NCI-H2196 (cell line): ENCODE measurements at regions not wholly inside any gene's neighbourhood (a gene's known extent, or its start where the extent isn't known, plus 50 kb on each side); places are given as distances from the start of the nearest gene placed in this dataset.

ENCODE experiments used
- DNase-seq: peaks from one replicate; lab custom pipeline; 2025; ENCODE audit not compliant: unreplicated experiment; lab: John Stamatoyannopoulos, UW

- no peak for DNase-seq
These were observed 144.0 kb upstream of the RET start for GRCh38 chr10:42932735-42933447.

- peak; percentile 79 for DNase-seq
These were observed 143.2 kb upstream of the RET start for GRCh38 chr10:42933448-42934340.

- peak; percentile 14 for DNase-seq
These were observed 142.5 kb upstream of the RET start for GRCh38 chr10:42934351-42934811.

GRCh38 chr10:42934842-42935241 is 142.0 kb upstream of the RET start:
- DNase-seq: no peak

- DNase-seq: no peak
These were observed 141.4 kb upstream of the RET start for GRCh38 chr10:42935466-42935865.

- no peak for DNase-seq
These were observed 140.3 kb upstream of the RET start for GRCh38 chr10:42936580-42936979.

- no peak for DNase-seq
These were observed 139.8 kb upstream of the RET start for GRCh38 chr10:42937048-42937447.

GRCh38 chr10:42937649-42938180 is 139.2 kb upstream of the RET start:
- no peak for DNase-seq

- no peak for DNase-seq
These were observed 138.5 kb upstream of the RET start for GRCh38 chr10:42938351-42938750.

- no peak for DNase-seq
These were observed 137.6 kb upstream of the RET start for GRCh38 chr10:42939237-42939636.

- no peak for DNase-seq
These were observed 137.0 kb upstream of the RET start for GRCh38 chr10:42939685-42940366.

- DNase-seq: peak; percentile 31
These were observed 136.2 kb upstream of the RET start for GRCh38 chr10:42940487-42941294.

- DNase-seq: peak; percentile 38
These were observed 135.6 kb upstream of the RET start for GRCh38 chr10:42941295-42941644.

GRCh38 chr10:42941790-42942189 is 135.1 kb upstream of the RET start:
- DNase-seq: no peak

GRCh38 chr10:42942279-42942950 is 134.5 kb upstream of the RET start:
- no peak for DNase-seq

- no peak for DNase-seq
These were observed 133.6 kb upstream of the RET start for GRCh38 chr10:42943025-42943818.

GRCh38 chr10:42948040-42948439 is 128.8 kb upstream of the RET start:
- DNase-seq: no peak

GRCh38 chr10:42949287-42949686 is 127.6 kb upstream of the RET start:
- DNase-seq: no peak
